Activated gamma-delta T cell treated with anti-CD3 and anti-CD28 coated beads, Interleukin-2, amount 50 U/mL, for 16 hours (primary cell): ENCODE measurements at regions not wholly inside any gene's neighbourhood (a gene's known extent, or its start where the extent isn't known, plus 50 kb on each side); places are given as distances from the start of the nearest gene placed in this dataset.
"Not testable (repeated sequence)": the region's sequence is repeated elsewhere in the genome, so short reads cannot be mapped to it uniquely, and the experiment has no call there.

Source experiments
- DNase-seq: peaks from one replicate; pipeline ENCODE4 v3.0.0-alpha.2; 2020; ENCODE audit warnings: low read depth

GRCh38 chr1:87957331-87957730, 628.7 kb downstream of the LMO4 start:
- DNase-seq: no peak

GRCh38 chr1:87958201-87958600, 629.5 kb downstream of the LMO4 start:
- DNase-seq: no peak

- DNase-seq: no peak
These were observed 630.0 kb downstream of the LMO4 start for GRCh38 chr1:87958716-87959115.

- no peak for DNase-seq
These were observed 630.6 kb downstream of the LMO4 start for GRCh38 chr1:87959236-87959635.

GRCh38 chr1:87961992-87962391, 633.3 kb downstream of the LMO4 start:
- no peak for DNase-seq

- no peak for DNase-seq
These were observed 634.9 kb downstream of the LMO4 start for GRCh38 chr1:87963556-87963955.

GRCh38 chr1:87965193-87965592, 636.5 kb downstream of the LMO4 start:
- no peak for DNase-seq

- DNase-seq: no peak
These were observed 639.7 kb downstream of the LMO4 start for GRCh38 chr1:87968197-87968955.

GRCh38 chr1:87969040-87969439, 640.4 kb downstream of the LMO4 start:
- DNase-seq: no peak

GRCh38 chr1:87972811-87973210, 644.1 kb downstream of the LMO4 start:
- no peak for DNase-seq

- no peak for DNase-seq
These were observed 645.2 kb downstream of the LMO4 start for GRCh38 chr1:87973896-87974295.

- DNase-seq: no peak
These were observed 647.6 kb downstream of the LMO4 start for GRCh38 chr1:87976316-87976715.

- DNase-seq: no peak
These were observed 648.5 kb downstream of the LMO4 start for GRCh38 chr1:87977145-87977544.

GRCh38 chr1:87979079-87979478, 650.4 kb downstream of the LMO4 start:
- no peak for DNase-seq

- DNase-seq: no peak
These were observed 651.8 kb downstream of the LMO4 start for GRCh38 chr1:87980494-87980893.

- DNase-seq: no peak
These were observed 652.7 kb downstream of the LMO4 start for GRCh38 chr1:87981386-87981785.

- DNase-seq: no peak
These were observed 653.1 kb downstream of the LMO4 start for GRCh38 chr1:87981810-87982209.

GRCh38 chr1:87983841-87984240, 655.2 kb downstream of the LMO4 start:
- DNase-seq: no peak

GRCh38 chr1:87985071-87985470, 656.4 kb downstream of the LMO4 start:
- DNase-seq: no peak

GRCh38 chr1:87986130-87986866, 657.6 kb downstream of the LMO4 start:
- no peak for DNase-seq

GRCh38 chr1:87989346-87989745, 660.7 kb downstream of the LMO4 start:
- DNase-seq: no peak

- not testable (repeated sequence) for DNase-seq
These were observed 663.9 kb downstream of the LMO4 start for GRCh38 chr1:87992536-87992935.

- DNase-seq: no peak
These were observed 664.4 kb downstream of the LMO4 start for GRCh38 chr1:87993051-87993450.

GRCh38 chr1:87999852-88000251, 671.2 kb downstream of the LMO4 start:
- DNase-seq: no peak
